Breast epithelium (tissue), 3 donors: ENCODE measurements at regions not wholly inside any gene's neighbourhood (a gene's known extent, or its start where the extent isn't known, plus 50 kb on each side); places are given as distances from the start of the nearest gene placed in this dataset.

Source experiments
- CTCF ChIP-seq, 3 donors: fragments of 450-650 bp; IDR thresholded peaks; one replicate each; pipeline ENCODE4 v1.5.1; 2016 to 2017; ENCODE audit warnings: antibody characterized with exemption in 3 of 3, mild to moderate bottlenecking in 3 of 3, moderate library complexity in 3 of 3
- POLR2A ChIP-seq: fragments of 450-650 bp; IDR thresholded peaks from one replicate; pipeline ENCODE4 v1.6.1; 2016; ENCODE audit warnings: antibody characterized with exemption, mild to moderate bottlenecking, moderate library complexity
- POLR2AphosphoS5 ChIP-seq, 3 donors: sonication (generic); formaldehyde crosslinking; IDR thresholded peaks; one replicate each; pipeline ENCODE4 v1.6.1; 2017; ENCODE audit warnings: antibody characterized with exemption in 3 of 3

GRCh38 chr4:141789716-141790115 is 153.3 kb downstream of the IL15 start:
- TF ChIP-seq CTCF (IDR thresholded peaks at IDR 0.05) (no peak), POLR2A (no peak), POLR2AphosphoS5 (IDR thresholded peaks at IDR 0.05) (no peak)
